Mammary epithelial cell (primary cell): ENCODE measurements at regions not wholly inside any gene's neighbourhood (a gene's known extent, or its start where the extent isn't known, plus 50 kb on each side); places are given as distances from the start of the nearest gene placed in this dataset.

Source experiments
- EZH2 ChIP-seq: IDR thresholded peaks from 2 replicates; pipeline ENCODE4 v1.6.1; 2012; ENCODE audit warnings: low read length, inconsistent platforms, borderline replicate concordance
- TF ChIP-seq, protein P1 (sequence below), 2 donors: IDR thresholded peaks in 1 of 2; conservative IDR thresholded peaks in 1 of 2; 2 replicates each; pipeline ENCODE4 v1.5.1; 2011 to 2012; ENCODE audit warnings: inconsistent platforms in 2 of 2, low read length in 2 of 2, mild to moderate bottlenecking in 2 of 2, control low read depth in 1 of 2, low read depth in 1 of 2; ENCODE audit not compliant: insufficient read depth in 1 of 2; ENCODE audit errors: extremely low read depth in 1 of 2

- TF ChIP-seq, protein P1, sequence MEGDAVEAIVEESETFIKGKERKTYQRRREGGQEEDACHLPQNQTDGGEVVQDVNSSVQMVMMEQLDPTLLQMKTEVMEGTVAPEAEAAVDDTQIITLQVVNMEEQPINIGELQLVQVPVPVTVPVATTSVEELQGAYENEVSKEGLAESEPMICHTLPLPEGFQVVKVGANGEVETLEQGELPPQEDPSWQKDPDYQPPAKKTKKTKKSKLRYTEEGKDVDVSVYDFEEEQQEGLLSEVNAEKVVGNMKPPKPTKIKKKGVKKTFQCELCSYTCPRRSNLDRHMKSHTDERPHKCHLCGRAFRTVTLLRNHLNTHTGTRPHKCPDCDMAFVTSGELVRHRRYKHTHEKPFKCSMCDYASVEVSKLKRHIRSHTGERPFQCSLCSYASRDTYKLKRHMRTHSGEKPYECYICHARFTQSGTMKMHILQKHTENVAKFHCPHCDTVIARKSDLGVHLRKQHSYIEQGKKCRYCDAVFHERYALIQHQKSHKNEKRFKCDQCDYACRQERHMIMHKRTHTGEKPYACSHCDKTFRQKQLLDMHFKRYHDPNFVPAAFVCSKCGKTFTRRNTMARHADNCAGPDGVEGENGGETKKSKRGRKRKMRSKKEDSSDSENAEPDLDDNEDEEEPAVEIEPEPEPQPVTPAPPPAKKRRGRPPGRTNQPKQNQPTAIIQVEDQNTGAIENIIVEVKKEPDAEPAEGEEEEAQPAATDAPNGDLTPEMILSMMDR (conservative IDR thresholded peaks at IDR 0.05 in 1 of 2, IDR thresholded peaks at IDR 0.05 in 1 of 2; ENCODE audit: extremely low read depth in 1 of 2, insufficient read depth in 1 of 2, low read depth in 1 of 2, low read length in 2 of 2): no peak
- no peak for TF ChIP-seq EZH2
Measured at GRCh38 chr13:83958531-83958930, 76.3 kb upstream of the SLITRK1 start.
